ENCODE measurements at regions not wholly inside any gene's neighbourhood (a gene's known extent, or its start where the extent isn't known, plus 50 kb on each side); places are given as distances from the start of the nearest gene placed in this dataset.

- no peak for DNase-seq (ENCODE audit: low read depth)
- no peak for TF ChIP-seq CTCF (conservative IDR thresholded peaks at IDR 0.05; ENCODE audit: control insufficient read depth, insufficient read depth, low read depth, low read length)
- H3K4me3 ChIP-seq (ENCODE audit: control insufficient read depth, low read depth, low read length) = no peak overlapping the region
Observed at GRCh38 chr13:23996456-23996855, 99.2 kb upstream of the C1QTNF9B start.

- H3K4me3 ChIP-seq (ENCODE audit: control insufficient read depth, low read depth, low read length) = no peak overlapping the region
- no peak for DNase-seq (ENCODE audit: low read depth)
- TF ChIP-seq CTCF (conservative IDR thresholded peaks at IDR 0.05; ENCODE audit: control insufficient read depth, insufficient read depth, low read depth, low read length) = no peak
Observed at GRCh38 chr13:23999424-23999823, 102.1 kb upstream of the C1QTNF9B start.

DNA sequence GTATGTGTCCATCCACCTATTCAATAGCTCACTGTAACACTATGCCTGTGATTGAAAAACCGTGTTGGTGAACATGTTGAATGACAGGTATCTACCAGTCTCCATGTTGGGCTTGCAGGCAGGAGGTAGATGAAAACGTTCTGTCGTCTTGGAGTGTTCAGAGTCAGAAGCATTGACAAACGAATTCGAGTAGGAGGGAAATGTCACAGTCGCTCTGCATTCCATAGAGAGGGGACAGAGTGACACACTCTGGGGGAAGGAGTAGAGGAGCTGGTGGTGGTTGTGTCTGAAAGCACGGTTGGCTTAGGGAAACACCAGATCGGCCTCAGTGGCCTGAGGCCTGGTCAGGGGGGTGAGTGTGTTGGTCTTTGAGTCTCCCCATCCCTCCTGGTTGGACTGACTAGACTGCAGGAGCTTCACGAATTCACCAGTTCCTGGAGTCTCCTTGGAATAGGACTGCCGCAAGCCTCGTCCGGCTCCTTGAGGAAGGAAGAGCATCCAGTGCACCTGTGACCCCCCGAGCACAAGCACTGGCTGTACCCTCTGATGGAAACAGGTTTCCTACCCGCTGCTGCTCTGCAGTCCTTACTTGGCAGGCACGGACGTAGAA is 105.0 kb upstream of the C1QTNF9B start:
- H3K4me3 ChIP-seq (ENCODE audit: control insufficient read depth, low read depth, low read length) = no peak overlapping the region
- no peak for DNase-seq (ENCODE audit: low read depth)

DNA sequence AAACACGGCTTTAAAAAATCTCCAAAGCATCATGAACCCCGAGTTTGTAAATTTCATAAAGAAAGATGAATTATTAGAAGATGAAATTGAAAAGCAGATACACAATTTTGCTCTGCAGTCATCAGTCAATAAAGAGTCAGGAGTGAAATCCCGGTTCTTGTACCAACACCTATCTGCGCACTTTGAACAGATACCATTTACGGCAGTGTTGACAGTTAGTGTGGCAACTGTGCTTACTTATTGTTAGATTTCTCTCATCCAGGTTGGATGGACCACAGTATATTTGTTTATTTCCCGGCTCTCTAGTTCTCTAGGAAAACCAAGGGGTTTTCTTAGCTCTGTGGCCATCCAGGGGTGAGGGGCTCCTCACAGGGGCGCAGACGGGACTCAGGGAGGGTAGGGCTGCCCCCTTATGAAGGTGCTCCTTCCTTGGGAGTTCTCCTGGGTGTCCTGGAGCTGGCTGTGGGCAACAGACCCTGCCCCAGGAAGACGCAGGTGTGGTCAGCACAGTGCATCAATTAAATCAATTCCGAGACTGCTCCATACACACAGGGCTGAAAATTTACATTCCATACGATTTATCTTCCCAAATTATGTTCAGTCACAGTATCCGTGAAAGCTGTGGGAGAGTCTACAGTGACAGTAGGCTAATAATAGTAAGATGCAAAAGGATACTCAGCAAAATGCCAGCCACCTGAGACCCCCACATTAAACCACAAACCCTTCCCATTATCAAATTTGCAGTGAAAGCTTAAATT is 107.0 kb upstream of the C1QTNF9B start:
- H3K4me3 ChIP-seq (ENCODE audit: control insufficient read depth, low read depth, low read length) = no peak overlapping the region
- no peak for TF ChIP-seq CTCF (conservative IDR thresholded peaks at IDR 0.05; ENCODE audit: control insufficient read depth, insufficient read depth, low read depth, low read length)
- no peak for DNase-seq (ENCODE audit: low read depth)

More for the DNA sequence above, 105.0 kb upstream of the C1QTNF9B start:
- TF ChIP-seq CTCF (conservative IDR thresholded peaks at IDR 0.05; ENCODE audit: control insufficient read depth, insufficient read depth, low read depth, low read length) = no peak

DNA sequence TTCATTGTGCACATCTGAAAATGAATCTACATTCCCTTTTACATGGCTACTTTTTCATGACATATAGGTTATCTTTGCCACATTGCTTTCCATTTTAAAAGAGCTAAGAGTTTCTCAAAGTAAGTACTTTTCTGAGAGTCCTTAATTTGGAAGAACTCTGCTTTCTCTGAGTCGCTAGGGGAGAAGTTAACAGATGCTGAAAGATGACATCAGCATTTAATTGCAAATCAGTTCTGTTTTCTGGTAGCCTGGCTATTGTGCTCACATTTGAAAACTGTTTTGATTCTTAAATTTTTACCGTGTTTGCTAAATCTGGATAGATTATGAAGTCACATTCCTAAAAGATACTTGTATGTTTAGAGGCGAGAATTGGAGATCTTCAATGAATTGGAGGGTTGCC is 107.7 kb upstream of the C1QTNF9B start:
- no peak overlapping the region for H3K4me3 ChIP-seq (ENCODE audit: control insufficient read depth, low read depth, low read length)
- no peak for DNase-seq (ENCODE audit: low read depth)
- no peak for TF ChIP-seq CTCF (conservative IDR thresholded peaks at IDR 0.05; ENCODE audit: control insufficient read depth, insufficient read depth, low read depth, low read length)

- no peak overlapping the region for H3K4me3 ChIP-seq (ENCODE audit: control insufficient read depth, low read depth, low read length)
- no peak for DNase-seq (ENCODE audit: low read depth)
- no peak for TF ChIP-seq CTCF (conservative IDR thresholded peaks at IDR 0.05; ENCODE audit: control insufficient read depth, insufficient read depth, low read depth, low read length)
Observed at GRCh38 chr13:24005755-24006281, 108.5 kb upstream of the C1QTNF9B start.

Data from fibroblast of mammary gland (primary cell).